AG09319 (cell line): ENCODE measurements at regions not wholly inside any gene's neighbourhood (a gene's known extent, or its start where the extent isn't known, plus 50 kb on each side); places are given as distances from the start of the nearest gene placed in this dataset.

Experiments
- DNase-seq: peaks from one replicate; pipeline ENCODE4 v3.0.0-alpha.2; 2010; ENCODE audit warnings: low read depth; ENCODE audit errors: extremely low read depth
- CTCF ChIP-seq: IDR thresholded peaks from 2 replicates; pipeline ENCODE4 v1.5.1; 2011; ENCODE audit warnings: low read depth, mild to moderate bottlenecking, inconsistent platforms, low read length, moderate library complexity

GRCh38 chr16:64008131-64008530, 1113.7 kb downstream of the CDH11 start:
- DNase-seq: no peak
- peak; percentile 30 for TF ChIP-seq CTCF

GRCh38 chr16:64004116-64004515, 1117.7 kb downstream of the CDH11 start:
- TF ChIP-seq CTCF: no peak

GRCh38 chr16:63995025-63995424, 1126.8 kb downstream of the CDH11 start:
- no peak for TF ChIP-seq CTCF
- DNase-seq: no peak

More at GRCh38 chr16:64004116-64004515, 1117.7 kb downstream of the CDH11 start:
- DNase-seq: no peak

- no peak for TF ChIP-seq CTCF
- DNase-seq: no peak
Observed at GRCh38 chr16:63983401-63983800, 1138.5 kb downstream of the CDH11 start.

- no peak for DNase-seq
- no peak for TF ChIP-seq CTCF
Observed at GRCh38 chr16:63982741-63983140, 1139.1 kb downstream of the CDH11 start.

- DNase-seq: no peak
- TF ChIP-seq CTCF: no peak
Observed at GRCh38 chr16:63982110-63982509, 1139.8 kb downstream of the CDH11 start.

GRCh38 chr16:63981639-63982038, 1140.2 kb downstream of the CDH11 start:
- no peak for TF ChIP-seq CTCF
- DNase-seq: no peak
